Fibroblast of lung (primary cell): ENCODE measurements at regions not wholly inside any gene's neighbourhood (a gene's known extent, or its start where the extent isn't known, plus 50 kb on each side); places are given as distances from the start of the nearest gene placed in this dataset.

Source experiments
- CTCF ChIP-seq, 2 donors: IDR thresholded peaks in 1 of 2; conservative IDR thresholded peaks in 1 of 2; 1 replicate in 1 of 2; 2 replicates in 1 of 2; pipeline ENCODE4 v1.5.1; 2011 to 2012; ENCODE audit warnings: low read length in 2 of 2, control low read depth in 1 of 2, inconsistent platforms in 1 of 2, low read depth in 1 of 2, mild to moderate bottlenecking in 1 of 2
- EZH2 ChIP-seq: IDR thresholded peaks from 2 replicates; pipeline ENCODE4 v1.5.1; 2012; ENCODE audit warnings: low read length, control low read depth, mild to moderate bottlenecking; ENCODE audit errors: missing control alignments

GRCh38 chr1:101316256-101316655, 79.4 kb downstream of the S1PR1 start:
- TF ChIP-seq CTCF (conservative IDR thresholded peaks at IDR 0.05 in 1 of 2, IDR thresholded peaks at IDR 0.05 in 1 of 2; ENCODE audit: low read depth in 1 of 2, low read length in 2 of 2) (no peak), EZH2 (no peak)
